ENCODE measurements at regions not wholly inside any gene's neighbourhood (a gene's known extent, or its start where the extent isn't known, plus 50 kb on each side); places are given as distances from the start of the nearest gene placed in this dataset.

- no peak for TF ChIP-seq CTCF (IDR thresholded peaks at IDR 0.05; ENCODE audit: poor library complexity, severe bottlenecking)
- no peak for TF ChIP-seq SMC3 (conservative IDR thresholded peaks at IDR 0.05; ENCODE audit: poor library complexity)
- TF ChIP-seq EZH2 (IDR thresholded peaks at IDR 0.05; ENCODE audit: borderline replicate concordance, insufficient read depth, low read length, poor library complexity, severe bottlenecking) = no peak
Observed at GRCh38 chr3:8369638-8370037, 132.0 kb upstream of the LMCD1 start.
